ENCODE measurements at regions not wholly inside any gene's neighbourhood (a gene's known extent, or its start where the extent isn't known, plus 50 kb on each side); places are given as distances from the start of the nearest gene placed in this dataset.

GRCh38 chr20:58014628-58015315, 213.7 kb downstream of the ANKRD60 start:
- no peak for TF ChIP-seq CTCF (IDR thresholded peaks at IDR 0.05; ENCODE audit: insufficient read depth, low read length, poor library complexity, severe bottlenecking)
- TF ChIP-seq EZH2phosphoT487 (conservative IDR thresholded peaks at IDR 0.05; ENCODE audit: low read length), result no peak
